Activated B cell treated with CpG ODN at 0.5 μM for 24 hours (primary cell): ENCODE measurements at regions not wholly inside any gene's neighbourhood (a gene's known extent, or its start where the extent isn't known, plus 50 kb on each side); places are given as distances from the start of the nearest gene placed in this dataset.

Experiments used
- ATAC-seq: fragments of 200-7000 bp; cut with Tn5 transposase; one replicate; pipeline ENCODE4 v1.10.0; 2021; ENCODE audit warnings: low read depth, mild to moderate bottlenecking, moderate library complexity
- CTCF ChIA-PET: fragments of 350-600 bp; sonication (Branson Sonifier 250); formaldehyde crosslinking; loops from one replicate; lab custom pipeline; 2021; ENCODE audit warnings: antibody characterized with exemption; lab: Charles Lee
- POLR2A ChIA-PET: fragments of 350-600 bp; sonication (Branson Sonifier 250); formaldehyde crosslinking; loops from one replicate; lab custom pipeline; 2021; ENCODE audit warnings: antibody characterized with exemption; lab: Charles Lee
- DNase-seq: peaks from one replicate; pipeline ENCODE4 v3.0.0; 2022
- H3K27ac Mint-ChIP-seq: one replicate; pipeline ENCODE4 v1.8.0; 2020; ENCODE audit warnings: mixed read lengths
- H3K27me3 Mint-ChIP-seq: one replicate; pipeline ENCODE4 v1.8.0; 2021; ENCODE audit warnings: mixed read lengths
- H3K36me3 Mint-ChIP-seq: one replicate; pipeline ENCODE4 v1.8.0; 2021; ENCODE audit warnings: low read depth, mixed read lengths
- H3K4me1 Mint-ChIP-seq: one replicate; pipeline ENCODE4 v1.8.0; 2021; ENCODE audit warnings: mixed read lengths
- H3K4me3 Mint-ChIP-seq: one replicate; pipeline ENCODE4 v1.8.0; 2020; ENCODE audit warnings: mild to moderate bottlenecking, mixed read lengths
- H3K9me3 Mint-ChIP-seq: one replicate; pipeline ENCODE4 v1.8.0; 2020; ENCODE audit warnings: mixed read lengths
- CTCF ChIP-seq: fragments of 200-600 bp; IDR thresholded peaks from one replicate; pipeline ENCODE4 v1.8.0; 2022; ENCODE audit warnings: antibody characterized with exemption, mild to moderate bottlenecking
- intact Hi-C: fragments of 100-400 bp; cut with micrococcal nuclease; formaldehyde crosslinking; loops from one replicate; pipeline ENCODE4 v1.15.1; 2024

DNA sequence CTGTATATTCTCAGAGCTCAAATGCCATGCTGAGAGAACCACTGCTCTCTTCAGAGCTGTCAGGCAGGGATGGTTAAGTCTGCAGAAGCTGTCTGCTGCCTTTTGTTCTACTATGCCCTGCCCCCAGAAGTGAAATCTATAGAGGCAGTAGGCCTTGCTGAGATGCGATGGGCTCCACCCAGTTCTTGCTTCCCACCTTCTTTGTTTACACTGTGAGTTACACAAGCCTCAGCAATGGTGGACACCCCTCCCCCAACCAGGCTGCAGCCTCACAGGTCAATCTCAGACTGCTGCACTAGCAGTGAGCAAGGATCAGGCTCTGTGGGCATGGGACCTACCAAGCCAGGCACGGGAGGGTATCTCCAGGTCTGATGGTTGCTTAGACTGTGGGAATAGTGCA is 271.6 kb downstream of the CENPC start:
- ATAC-seq (no peak), DNase-seq (no peak)
- no peaks in the 10 kb centered on the region for H3K27me3 Mint-ChIP-seq
- H3K27ac Mint-ChIP-seq, result no peak overlapping the region
- POLR2A ChIA-PET, result no interaction called here
- intact Hi-C loops, result no loop called here
- H3K4me3 Mint-ChIP-seq, result no peak overlapping the region
- H3K9me3 Mint-ChIP-seq, result peaks cover 5% of the 10 kb centered on the region
- TF ChIP-seq CTCF, result no peak
- no peaks in the 10 kb centered on the region for H3K4me1 Mint-ChIP-seq
- no peaks in the 10 kb centered on the region for H3K36me3 Mint-ChIP-seq
- CTCF ChIA-PET, result no interaction called here

GRCh38 chr4:67261971-67262370 is 283.3 kb downstream of the CENPC start:
- H3K27ac Mint-ChIP-seq, result no peak overlapping the region
- no peaks in the 10 kb centered on the region for H3K4me1 Mint-ChIP-seq
- DNase-seq (no peak), ATAC-seq (no peak)
- H3K4me3 Mint-ChIP-seq, result no peak overlapping the region
- H3K36me3 Mint-ChIP-seq, result no peaks in the 10 kb centered on the region
- intact Hi-C loops, result no loop called here
- ChIA-PET CTCF (no interaction called here), POLR2A (no interaction called here)
- TF ChIP-seq CTCF, result no peak
- no peaks in the 10 kb centered on the region for H3K27me3 Mint-ChIP-seq
- no peaks in the 10 kb centered on the region for H3K9me3 Mint-ChIP-seq

DNA sequence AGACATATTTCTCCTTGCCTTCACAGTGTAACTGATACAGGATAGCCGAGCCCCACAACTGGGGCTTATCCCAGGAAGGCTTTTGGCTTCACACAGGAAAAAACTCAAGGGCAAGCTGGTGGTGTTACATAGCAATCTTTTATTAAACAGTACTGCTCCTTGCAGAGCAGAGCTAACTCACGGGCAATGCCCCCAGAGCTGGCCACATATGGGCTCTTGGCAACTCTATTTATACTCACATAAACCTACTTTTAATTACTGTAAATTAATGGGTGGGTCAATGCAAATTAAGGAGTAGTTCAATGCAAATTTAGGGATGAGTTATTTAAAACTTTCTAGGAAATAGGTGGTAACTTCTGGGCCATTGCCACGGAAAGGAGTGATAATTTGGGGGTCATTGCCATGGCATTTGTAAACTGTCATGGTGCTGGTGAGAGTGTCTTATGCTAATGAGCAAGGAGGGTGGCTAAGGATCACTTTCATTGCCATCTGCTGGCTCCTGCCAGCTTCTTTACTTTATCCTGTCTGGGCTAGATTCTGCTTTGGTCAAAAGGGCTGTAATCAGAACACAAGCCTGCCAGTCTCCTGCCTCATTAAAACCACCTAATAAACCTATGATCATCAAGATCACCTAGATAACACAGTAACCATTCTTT is 288.8 kb downstream of the CENPC start:
- H3K27me3 Mint-ChIP-seq, result no peaks in the 10 kb centered on the region
- no peaks in the 10 kb centered on the region for H3K4me1 Mint-ChIP-seq
- ChIA-PET CTCF (no interaction called here), POLR2A (no interaction called here)
- ATAC-seq (no peak), DNase-seq (no peak)
- H3K36me3 Mint-ChIP-seq, result no peaks in the 10 kb centered on the region
- no peak for TF ChIP-seq CTCF
- intact Hi-C loops, result no loop called here
- no peaks in the 10 kb centered on the region for H3K9me3 Mint-ChIP-seq
- no peak overlapping the region for H3K4me3 Mint-ChIP-seq
- no peak overlapping the region for H3K27ac Mint-ChIP-seq

DNA sequence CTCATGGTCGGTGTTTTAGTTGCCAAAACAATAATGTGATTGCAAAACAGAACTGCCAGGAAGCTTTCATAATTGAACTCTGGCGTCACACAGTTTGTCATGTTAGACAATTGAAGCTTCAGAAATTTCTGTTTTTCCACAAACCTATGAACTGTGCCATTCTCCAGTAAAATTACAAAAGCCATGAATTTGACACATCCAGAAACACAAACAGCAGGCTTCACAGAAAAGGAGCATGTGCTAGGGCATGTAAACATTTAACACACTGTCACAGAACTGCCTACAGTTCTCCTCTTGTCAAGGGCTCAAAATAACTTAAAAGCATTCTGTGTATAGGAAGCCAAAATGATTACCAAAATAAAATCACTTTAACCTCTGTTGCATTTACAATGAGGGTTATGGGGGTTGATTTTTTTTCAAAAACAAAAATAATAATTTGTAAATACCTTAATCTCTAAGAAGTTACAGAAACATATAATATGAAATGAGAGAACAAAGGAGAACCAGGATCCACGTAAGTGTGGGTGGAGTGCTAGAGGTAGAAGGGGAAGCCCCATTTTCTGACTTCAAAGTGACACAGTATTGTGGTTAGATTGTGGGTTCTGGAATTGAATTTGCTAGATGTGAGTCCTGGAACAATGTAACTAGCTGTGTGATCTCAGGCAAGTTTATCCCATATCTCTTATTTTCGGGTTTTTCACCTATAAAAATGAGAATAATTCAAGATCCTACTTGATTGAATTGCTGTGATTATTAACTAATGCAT is 295.0 kb downstream of the CENPC start:
- no peaks in the 10 kb centered on the region for H3K4me1 Mint-ChIP-seq
- H3K27me3 Mint-ChIP-seq, result no peaks in the 10 kb centered on the region
- ATAC-seq (no peak), DNase-seq (no peak)
- no peak for TF ChIP-seq CTCF
- H3K27ac Mint-ChIP-seq, result no peak overlapping the region
- POLR2A ChIA-PET, result no interaction called here
- H3K4me3 Mint-ChIP-seq, result no peak overlapping the region
- H3K9me3 Mint-ChIP-seq, result no peaks in the 10 kb centered on the region
- CTCF ChIA-PET, result no interaction called here
- intact Hi-C loops, result no loop called here
- H3K36me3 Mint-ChIP-seq, result no peaks in the 10 kb centered on the region

DNA sequence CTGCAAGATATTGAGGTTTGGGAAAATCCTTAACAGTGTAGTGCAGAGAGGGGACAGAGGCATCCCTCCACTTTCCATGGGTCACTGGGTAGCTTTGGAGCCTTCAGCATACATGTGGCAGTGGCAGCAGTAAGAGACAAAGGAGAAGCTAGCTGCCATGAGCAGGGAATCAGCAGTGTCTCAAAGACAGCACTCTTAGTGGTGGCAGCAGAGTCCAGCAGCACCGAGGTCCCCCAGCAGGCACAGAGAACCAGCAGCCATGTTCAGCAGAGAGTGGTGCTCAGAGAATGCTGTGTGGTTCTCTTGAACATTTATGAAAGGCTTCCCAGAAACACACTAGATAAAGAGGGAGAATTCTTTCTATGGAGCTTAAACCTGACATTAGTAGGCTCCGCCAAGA is 308.5 kb downstream of the CENPC start:
- H3K4me1 Mint-ChIP-seq, result no peaks in the 10 kb centered on the region
- ATAC-seq (no peak), DNase-seq (no peak)
- no peaks in the 10 kb centered on the region for H3K9me3 Mint-ChIP-seq
- no peaks in the 10 kb centered on the region for H3K36me3 Mint-ChIP-seq
- no peak for TF ChIP-seq CTCF
- H3K4me3 Mint-ChIP-seq, result no peak overlapping the region
- ChIA-PET CTCF (no interaction called here), POLR2A (no interaction called here)
- intact Hi-C loops, result no loop called here
- no peaks in the 10 kb centered on the region for H3K27me3 Mint-ChIP-seq
- H3K27ac Mint-ChIP-seq, result no peak overlapping the region
